SJCRH30 (cell line): ENCODE measurements at regions not wholly inside any gene's neighbourhood (a gene's known extent, or its start where the extent isn't known, plus 50 kb on each side); places are given as distances from the start of the nearest gene placed in this dataset.
A peak's percentile ranks its signal among the peaks of the same experiment; 100 is the strongest.
"Not testable (repeated sequence)": the region's sequence is repeated elsewhere in the genome, so short reads cannot be mapped to it uniquely, and the experiment has no call there.

Source experiments
- DNase-seq, 2 experiments: peaks; one replicate each; pipeline ENCODE4 v3.0.0-alpha.2; 2015 to 2020
- H3K27ac ChIP-seq: fragments of 250-450 bp; sonication (Bioruptor Pico); 2 replicates; pipeline ENCODE4 v1.5.1; 2020; ENCODE audit warnings: mild to moderate bottlenecking, moderate library complexity
- H3K27me3 ChIP-seq: fragments of 250-450 bp; sonication (Bioruptor Pico); 2 replicates; pipeline ENCODE4 v1.5.1; 2020; ENCODE audit warnings: mild to moderate bottlenecking, moderate library complexity
- H3K36me3 ChIP-seq: fragments of 250-450 bp; sonication (Bioruptor Pico); 2 replicates; pipeline ENCODE4 v1.5.1; 2020; ENCODE audit warnings: mild to moderate bottlenecking, moderate library complexity
- H3K4me1 ChIP-seq: fragments of 250-450 bp; sonication (Bioruptor Pico); 2 replicates; pipeline ENCODE4 v1.5.1; 2020; ENCODE audit warnings: mild to moderate bottlenecking, moderate library complexity
- H3K4me3 ChIP-seq: fragments of 250-450 bp; sonication (Bioruptor Pico); 2 replicates; pipeline ENCODE4 v1.5.1; 2020; ENCODE audit warnings: mild to moderate bottlenecking, moderate library complexity
- H3K9me3 ChIP-seq: fragments of 250-450 bp; sonication (Bioruptor Pico); replicated peaks from 2 replicates; pipeline ENCODE4 v1.5.1; 2020; ENCODE audit warnings: mild to moderate bottlenecking, moderate library complexity

DNA sequence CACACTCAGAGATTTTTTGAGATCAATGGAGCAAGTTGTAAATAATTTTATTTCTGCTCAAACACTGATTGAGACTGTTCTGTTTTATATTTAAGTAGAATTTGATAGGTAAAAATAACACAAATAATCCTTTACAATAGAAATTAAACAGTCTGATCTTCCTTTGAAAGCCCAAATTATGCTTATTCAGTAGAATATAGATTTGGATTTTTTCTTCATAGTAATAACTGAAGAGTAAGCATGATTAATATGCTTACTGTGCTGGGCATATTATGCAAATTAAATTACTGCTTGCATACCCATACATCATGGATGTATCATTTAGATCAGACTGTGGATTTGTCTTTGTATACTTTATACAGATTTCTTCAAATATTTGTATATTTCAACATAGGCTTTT, 121.4 kb downstream of the LEPR start:
- no peak overlapping the region for H3K4me3 ChIP-seq
- H3K4me1 ChIP-seq = no peaks in the 10 kb centered on the region
- DNase-seq = no peak
- H3K27me3 ChIP-seq = no peaks in the 10 kb centered on the region
- H3K9me3 ChIP-seq = no peaks in the 10 kb centered on the region; the same call in 1 of the 2 replicates
- no peak overlapping the region for H3K27ac ChIP-seq
- no peaks in the 10 kb centered on the region for H3K36me3 ChIP-seq

DNA sequence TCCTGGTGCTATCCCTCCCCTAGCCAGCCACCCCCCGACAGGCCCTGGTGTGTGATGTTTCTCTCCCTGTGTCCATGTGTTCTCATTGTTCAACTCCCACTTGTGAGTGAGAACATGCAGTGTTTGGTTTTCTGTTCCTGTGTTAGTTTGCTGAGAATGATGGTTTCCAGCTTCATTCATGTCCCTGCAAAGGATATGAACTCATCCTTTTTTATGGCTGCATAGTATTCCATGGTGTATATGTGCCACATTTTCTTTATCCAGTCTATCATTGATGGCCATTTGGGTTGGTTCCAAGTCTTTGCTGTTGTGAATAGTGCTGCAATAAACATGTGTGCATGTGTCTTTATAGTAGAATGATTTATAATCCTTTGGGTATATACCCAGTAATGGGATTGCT, 122.1 kb downstream of the LEPR start:
- H3K36me3 ChIP-seq, H3K27ac ChIP-seq, H3K4me3 ChIP-seq, H3K9me3 ChIP-seq, DNase-seq, H3K4me1 ChIP-seq, H3K27me3 ChIP-seq: not testable (repeated sequence)

DNA sequence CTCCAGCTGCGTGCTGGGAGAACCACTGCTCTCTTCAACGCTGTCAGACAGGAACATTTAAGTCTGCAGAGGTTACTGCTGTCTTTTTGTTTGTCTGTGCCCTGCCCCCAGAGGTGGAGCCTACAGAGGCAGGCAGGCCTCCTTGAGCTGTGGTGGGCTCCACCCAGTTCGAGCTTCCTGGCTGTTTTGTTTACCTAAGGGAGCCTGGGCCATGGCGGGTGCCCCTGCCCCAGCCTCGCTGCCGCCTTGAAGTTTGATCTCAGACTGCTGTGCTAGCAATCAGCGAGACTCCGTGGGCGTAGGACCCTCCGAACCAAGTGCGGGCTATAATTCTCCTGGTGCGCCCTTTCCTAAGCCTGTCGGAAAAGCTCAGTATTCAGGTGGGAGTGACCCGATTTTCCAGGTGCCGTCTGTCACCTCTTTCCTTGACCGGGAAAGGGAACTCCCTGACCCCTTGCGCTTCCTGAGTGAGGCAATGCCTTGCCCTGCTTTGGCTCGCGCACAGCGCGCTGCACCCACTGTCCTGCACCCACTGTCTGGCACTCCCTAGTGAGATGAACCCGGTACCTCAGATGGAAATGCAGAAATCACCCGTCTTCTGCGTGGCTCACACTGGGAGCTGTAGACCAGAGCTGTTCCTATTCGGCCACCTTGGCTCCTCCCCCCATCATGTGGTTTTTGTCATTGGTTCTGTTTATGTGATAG, 130.0 kb downstream of the LEPR start:
- H3K27ac ChIP-seq, H3K4me1 ChIP-seq, H3K4me3 ChIP-seq, H3K36me3 ChIP-seq, H3K9me3 ChIP-seq, DNase-seq, H3K27me3 ChIP-seq: not testable (repeated sequence)

DNA sequence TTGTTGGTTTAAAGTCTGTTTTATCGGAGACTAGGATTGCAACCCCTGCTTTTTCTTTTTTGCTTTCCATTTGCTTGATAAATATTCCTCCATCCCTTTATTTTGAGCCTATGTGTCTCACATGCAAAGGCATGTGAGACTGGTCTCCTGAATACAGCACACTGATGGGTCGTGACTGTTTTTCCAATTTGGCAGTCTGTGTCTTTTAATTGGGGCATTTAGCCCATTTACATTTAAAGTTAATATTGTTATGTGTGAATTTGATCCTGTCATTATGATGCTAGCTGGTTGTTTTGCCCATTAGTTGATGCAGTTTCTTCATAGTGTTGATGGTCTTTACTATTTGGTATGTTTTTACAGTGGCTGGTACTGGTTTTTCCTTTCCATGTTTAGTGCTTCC, 132.0 kb downstream of the LEPR start:
- not testable (repeated sequence) for H3K27me3 ChIP-seq, DNase-seq, H3K4me1 ChIP-seq, H3K9me3 ChIP-seq, H3K27ac ChIP-seq, H3K4me3 ChIP-seq, H3K36me3 ChIP-seq

DNA sequence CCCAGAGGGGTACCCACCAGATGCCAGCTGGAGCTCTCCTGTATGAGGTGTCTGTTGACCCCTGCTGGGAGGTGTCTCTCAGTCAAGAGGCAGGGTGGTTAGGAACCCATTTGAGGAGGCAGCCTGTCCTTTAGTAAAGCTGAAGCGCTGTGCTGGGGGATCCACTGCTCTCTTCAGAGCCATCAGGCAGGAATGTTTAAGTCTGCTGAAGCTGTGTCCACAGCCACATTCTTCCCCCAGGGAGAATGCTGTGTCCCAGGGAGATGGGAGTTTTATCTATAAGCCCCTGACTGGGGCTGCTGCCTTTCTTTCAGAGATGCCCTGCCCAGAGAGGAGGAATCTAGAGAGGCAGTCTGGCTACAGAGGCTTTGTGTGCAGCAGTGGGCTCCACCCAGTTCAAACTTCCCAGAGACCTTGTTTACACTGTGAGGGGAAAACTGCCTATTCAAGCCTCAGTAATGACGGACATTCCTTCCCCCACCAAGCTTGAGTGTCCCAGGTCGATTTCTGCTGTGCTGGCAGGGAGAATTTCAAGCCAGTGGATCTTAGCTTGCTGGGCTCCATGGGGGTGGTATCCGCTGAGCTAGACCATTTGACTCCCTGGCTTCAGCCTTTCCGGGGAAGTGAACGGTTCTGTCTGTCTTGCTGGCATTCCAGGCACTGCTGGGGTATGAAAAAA, 133.8 kb downstream of the LEPR start:
- H3K36me3 ChIP-seq, H3K4me1 ChIP-seq, DNase-seq, H3K27me3 ChIP-seq, H3K9me3 ChIP-seq, H3K4me3 ChIP-seq, H3K27ac ChIP-seq: not testable (repeated sequence)

DNA sequence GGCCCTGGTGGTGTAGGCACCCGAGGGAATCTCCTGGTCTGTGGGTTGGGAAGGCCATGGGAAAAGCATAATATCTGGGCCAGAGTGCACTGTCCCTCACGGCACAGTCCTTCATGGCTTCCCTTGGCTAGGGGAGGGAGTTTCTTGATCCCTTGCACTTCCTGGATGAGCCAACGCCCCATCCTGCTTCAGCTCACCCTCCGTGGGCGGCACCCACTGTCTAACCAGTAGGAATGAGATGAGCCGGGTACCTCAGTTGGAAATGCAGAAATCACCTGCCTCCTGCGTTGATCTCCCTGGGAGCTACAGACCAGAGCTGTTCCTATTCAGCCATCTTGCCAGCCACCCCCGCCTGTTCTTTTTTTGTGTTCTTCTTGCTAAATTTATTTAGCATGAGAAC, 134.4 kb downstream of the LEPR start:
- Histone ChIP-seq H3K27ac (no peak overlapping the region), H3K4me3 (no peak overlapping the region), H3K36me3 (no peaks in the 10 kb centered on the region)

DNA sequence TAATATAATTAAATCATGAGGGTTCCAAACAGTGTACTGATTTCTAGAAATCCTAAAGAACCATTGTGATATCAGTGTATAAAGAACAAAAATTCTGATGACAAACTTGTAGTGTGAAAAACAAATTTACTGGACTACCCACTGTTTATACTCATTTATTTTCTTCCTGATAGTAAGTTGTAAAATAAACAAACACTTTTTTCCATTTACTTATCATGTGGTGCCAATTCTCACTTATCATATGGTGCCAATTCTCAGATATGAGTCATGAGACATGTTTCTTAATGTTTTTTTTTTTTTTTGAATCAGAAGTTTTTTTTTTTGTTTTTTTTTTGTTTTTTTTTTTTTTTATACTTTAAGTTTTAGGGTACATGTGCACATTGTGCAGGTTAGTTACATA, 137.7 kb downstream of the LEPR start:
- H3K4me3 ChIP-seq = no peak overlapping the region
- H3K9me3 ChIP-seq = no peaks in the 10 kb centered on the region
- H3K4me1 ChIP-seq = no peaks in the 10 kb centered on the region
- no peak for DNase-seq
- no peak overlapping the region for H3K27ac ChIP-seq
- no peaks in the 10 kb centered on the region for H3K36me3 ChIP-seq
- no peaks in the 10 kb centered on the region for H3K27me3 ChIP-seq

More for the DNA sequence above, 134.4 kb downstream of the LEPR start:
- H3K27me3 ChIP-seq = no peaks in the 10 kb centered on the region
- H3K4me1 ChIP-seq = no peaks in the 10 kb centered on the region
- no peaks in the 10 kb centered on the region for H3K9me3 ChIP-seq
- no peak for DNase-seq

DNA sequence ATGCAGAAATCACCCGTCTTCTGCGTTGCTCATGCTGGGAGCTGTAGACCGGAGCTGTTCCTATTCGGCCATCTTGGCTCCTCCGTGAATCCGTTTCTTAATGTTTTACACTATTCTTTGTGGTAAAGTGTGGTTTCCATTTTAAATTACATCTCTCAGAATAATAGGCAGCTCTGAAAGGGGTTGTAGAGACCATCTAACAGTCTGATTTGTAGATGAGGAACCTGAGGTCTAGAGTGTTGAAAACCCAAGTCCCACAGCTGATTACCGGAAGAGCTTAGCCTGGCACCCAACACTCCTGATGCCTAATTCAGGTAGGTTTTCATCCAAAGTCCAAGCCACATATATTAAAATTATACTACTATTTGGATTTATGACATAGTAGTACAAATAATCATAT, 144.0 kb downstream of the LEPR start:
- no peaks in the 10 kb centered on the region for H3K36me3 ChIP-seq
- no peak overlapping the region for H3K27ac ChIP-seq
- H3K4me3 ChIP-seq = no peak overlapping the region
- H3K4me1 ChIP-seq = no peaks in the 10 kb centered on the region
- H3K27me3 ChIP-seq = no peaks in the 10 kb centered on the region
- no peak for DNase-seq
- no peaks in the 10 kb centered on the region for H3K9me3 ChIP-seq

DNA sequence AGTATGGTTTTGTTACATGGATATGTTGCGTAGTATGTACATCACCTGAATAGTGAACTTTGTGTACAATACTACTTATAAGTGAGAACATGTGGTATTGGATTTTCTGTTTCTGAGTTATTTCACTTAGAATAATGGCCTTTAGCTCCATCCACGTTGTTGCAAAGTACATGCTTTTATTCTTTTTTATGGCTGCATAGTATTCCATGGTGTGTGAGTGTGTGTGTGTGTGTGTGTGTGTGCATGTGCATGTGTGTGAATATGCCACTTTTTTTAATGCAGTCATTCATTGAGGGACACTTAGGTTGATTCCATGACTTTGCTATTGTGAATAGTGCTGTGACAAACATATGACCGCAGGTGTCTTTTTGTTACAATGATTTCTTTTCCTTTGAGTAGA, 147.8 kb downstream of the LEPR start:
- Histone ChIP-seq H3K27me3 (no peaks in the 10 kb centered on the region), H3K4me3 (no peak overlapping the region), H3K36me3 (no peaks in the 10 kb centered on the region), H3K9me3 (no peaks in the 10 kb centered on the region), H3K4me1 (no peaks in the 10 kb centered on the region), H3K27ac (no peak overlapping the region)
- no peak for DNase-seq

DNA sequence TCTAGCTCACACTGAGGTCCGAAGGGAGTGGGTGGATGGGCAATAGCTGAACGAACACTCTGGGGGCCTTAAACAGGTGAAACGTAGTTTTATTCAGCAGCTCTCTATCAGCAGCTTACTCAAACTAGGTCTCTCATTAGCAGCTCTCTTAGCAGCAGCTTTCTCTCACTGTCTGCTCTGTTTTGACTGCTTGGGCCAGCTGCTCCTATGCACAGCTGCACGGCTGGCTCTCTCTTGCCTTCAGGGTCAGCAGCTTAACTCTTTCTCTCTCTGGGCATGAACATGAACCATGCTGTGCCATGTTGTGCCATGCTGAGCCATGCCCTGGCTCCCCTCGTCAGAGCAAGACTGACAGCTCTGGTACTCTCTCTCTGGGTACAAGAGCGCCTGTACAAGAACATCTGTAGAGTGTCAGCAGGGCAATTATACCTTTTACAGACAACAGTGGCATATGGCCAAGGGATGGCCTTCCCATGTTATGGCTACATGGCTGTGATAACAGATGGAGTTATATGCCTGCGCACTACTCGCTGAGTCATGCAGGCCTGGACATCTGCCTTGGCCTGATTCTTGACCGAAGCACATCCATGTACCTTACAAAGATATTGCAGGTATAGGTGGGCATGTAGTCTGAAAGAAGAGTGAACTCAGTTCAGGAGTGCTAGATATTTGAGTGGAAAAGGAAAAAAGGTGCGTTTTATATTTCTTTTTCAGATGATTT, 152.4 kb downstream of the LEPR start:
- no peaks in the 10 kb centered on the region for H3K4me1 ChIP-seq
- peak; percentile 25 to 56 for DNase-seq
- no peaks in the 10 kb centered on the region for H3K9me3 ChIP-seq
- H3K27me3 ChIP-seq = no peaks in the 10 kb centered on the region
- no peak overlapping the region for H3K27ac ChIP-seq
- no peaks in the 10 kb centered on the region for H3K36me3 ChIP-seq
- H3K4me3 ChIP-seq = no peak overlapping the region

DNA sequence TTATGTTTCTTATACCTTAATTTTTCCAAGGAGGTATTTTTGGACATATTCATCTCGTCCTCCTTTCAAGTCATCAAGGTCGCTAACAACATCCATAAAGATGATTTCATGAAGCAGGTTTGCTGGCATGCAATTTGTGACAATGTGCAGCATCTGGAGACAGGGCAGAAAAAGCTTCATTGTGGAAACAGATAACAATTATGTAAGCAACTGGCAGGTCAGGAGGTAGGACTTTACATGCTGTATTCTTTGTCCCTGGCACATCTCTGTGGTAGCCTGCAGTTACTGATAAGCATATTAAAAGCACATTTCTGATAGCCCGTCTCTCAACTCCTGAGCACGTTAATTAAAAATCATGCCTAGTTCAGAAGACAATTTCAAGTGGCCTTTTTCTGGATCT, 156.8 kb downstream of the LEPR start:
- DNase-seq = no peak
- H3K9me3 ChIP-seq = no peaks in the 10 kb centered on the region
- no peaks in the 10 kb centered on the region for H3K4me1 ChIP-seq
- H3K4me3 ChIP-seq = no peak overlapping the region
- H3K27me3 ChIP-seq = no peaks in the 10 kb centered on the region
- H3K27ac ChIP-seq = no peak overlapping the region
- H3K36me3 ChIP-seq = no peaks in the 10 kb centered on the region

DNA sequence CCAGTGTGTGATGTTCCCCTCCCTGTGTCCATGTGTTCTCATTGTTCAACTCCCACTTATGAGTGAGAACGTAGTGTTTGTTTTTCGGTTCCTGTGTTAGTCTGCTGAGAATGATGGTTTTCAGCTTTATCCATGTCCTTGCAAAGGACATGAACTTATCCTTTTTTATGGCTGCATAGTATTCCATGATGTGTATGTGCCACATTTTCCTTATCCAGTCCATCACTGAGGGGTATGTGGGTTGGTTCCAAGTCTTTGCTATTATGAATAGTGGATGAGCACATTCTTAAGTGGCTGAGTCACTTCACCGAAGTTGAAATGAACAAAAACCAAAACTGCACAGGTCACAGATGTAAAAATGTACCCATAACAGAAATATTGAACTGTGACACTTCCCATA, 157.5 kb downstream of the LEPR start:
- H3K36me3 ChIP-seq, H3K27me3 ChIP-seq, H3K4me1 ChIP-seq, DNase-seq, H3K27ac ChIP-seq, H3K9me3 ChIP-seq, H3K4me3 ChIP-seq: not testable (repeated sequence)

DNA sequence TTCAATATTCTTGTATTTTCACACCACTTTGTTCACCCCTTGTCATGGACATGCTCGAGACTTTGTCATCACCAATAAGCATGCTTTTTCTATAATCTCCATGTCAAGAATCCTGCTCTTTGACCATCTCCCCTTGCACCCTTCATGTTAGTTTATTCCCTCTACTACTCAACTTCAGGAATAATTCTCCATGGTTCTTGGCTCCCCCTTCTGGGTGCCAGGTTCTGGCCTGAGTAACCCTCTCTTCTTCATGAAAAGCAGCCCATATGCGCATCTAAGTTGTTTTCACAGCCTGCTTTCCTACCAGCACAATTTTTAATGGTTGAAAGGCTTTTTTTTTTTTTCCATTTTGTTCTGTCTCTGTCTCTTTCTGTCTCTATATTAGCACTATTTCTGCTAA, 160.7 kb downstream of the LEPR start:
- no peak for DNase-seq
- Histone ChIP-seq H3K27me3 (no peaks in the 10 kb centered on the region), H3K27ac (no peak overlapping the region), H3K36me3 (no peaks in the 10 kb centered on the region), H3K4me1 (no peaks in the 10 kb centered on the region), H3K4me3 (no peak overlapping the region), H3K9me3 (no peaks in the 10 kb centered on the region)

DNA sequence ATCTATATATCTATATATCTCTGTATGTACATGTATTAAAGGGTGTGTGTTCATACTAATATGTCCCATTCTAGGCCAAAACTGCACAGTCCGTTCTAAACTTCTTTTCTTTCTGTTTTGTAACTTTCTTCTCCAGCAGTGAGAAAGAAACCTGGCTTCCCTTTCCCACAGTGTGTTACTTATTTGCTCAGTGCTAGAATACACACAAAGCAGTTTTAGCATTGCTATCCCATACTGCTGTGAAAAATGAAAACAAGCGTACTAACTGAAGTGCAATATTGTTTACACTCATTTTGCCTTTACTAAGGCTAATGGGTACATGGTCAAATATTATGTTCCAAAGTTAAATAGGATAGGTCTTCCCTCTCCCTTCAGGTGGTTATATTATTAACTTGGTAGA, 163.9 kb downstream of the LEPR start:
- no peaks in the 10 kb centered on the region for H3K36me3 ChIP-seq
- no peaks in the 10 kb centered on the region for H3K4me1 ChIP-seq
- no peak overlapping the region for H3K27ac ChIP-seq
- H3K9me3 ChIP-seq = no peaks in the 10 kb centered on the region
- DNase-seq = no peak
- H3K27me3 ChIP-seq = no peaks in the 10 kb centered on the region
- H3K4me3 ChIP-seq = no peak overlapping the region

DNA sequence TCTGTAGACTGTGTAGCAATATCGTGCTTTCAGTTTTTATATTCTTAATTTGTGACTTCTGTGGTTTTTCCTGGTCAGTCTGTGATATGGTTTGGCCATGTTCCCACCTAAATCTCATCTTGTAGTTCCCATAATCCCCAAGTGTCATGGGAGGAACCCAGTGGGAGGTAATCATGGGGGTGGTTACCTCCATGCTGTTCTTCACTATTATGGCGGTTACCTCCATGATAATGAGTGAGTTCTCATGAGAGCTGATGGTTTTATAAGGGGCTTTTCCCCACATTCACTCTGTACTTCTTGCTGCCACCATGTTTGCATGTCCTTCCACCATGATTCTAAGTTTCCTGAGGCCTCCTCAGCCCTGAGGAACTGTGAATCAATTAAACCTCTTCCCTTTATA, 169.8 kb downstream of the LEPR start:
- Histone ChIP-seq H3K9me3 (no peaks in the 10 kb centered on the region), H3K27ac (no peak overlapping the region), H3K4me3 (no peak overlapping the region), H3K27me3 (no peaks in the 10 kb centered on the region), H3K36me3 (no peaks in the 10 kb centered on the region), H3K4me1 (no peaks in the 10 kb centered on the region)
- no peak for DNase-seq
